OCI-LY1 (cell line): ENCODE measurements at regions not wholly inside any gene's neighbourhood (a gene's known extent, or its start where the extent isn't known, plus 50 kb on each side); places are given as distances from the start of the nearest gene placed in this dataset.

Experiments
- CTCF ChIP-seq: fragments of 200-600 bp; sonication (generic), shearing (Covaris generic); IDR thresholded peaks from 2 replicates; pipeline ENCODE4 v1.5.1; 2017; ENCODE audit warnings: mild to moderate bottlenecking, antibody characterized with exemption, low read length, moderate library complexity, mixed read lengths
- EZH2 ChIP-seq: fragments of 200-600 bp; sonication (generic), shearing (Covaris generic); IDR thresholded peaks from 2 replicates; pipeline ENCODE4 v1.8.0; 2017; ENCODE audit warnings: borderline replicate concordance, mixed run types, mild to moderate bottlenecking, antibody characterized with exemption, low read length, moderate library complexity, mixed read lengths

GRCh38 chr5:74288038-74288437 is 352.5 kb downstream of the ENC1 start:
- TF ChIP-seq CTCF (no peak), EZH2 (no peak)
